GM19043 (cell line): ENCODE measurements at regions not wholly inside any gene's neighbourhood (a gene's known extent, or its start where the extent isn't known, plus 50 kb on each side); places are given as distances from the start of the nearest gene placed in this dataset.

Experiments used
- ATAC-seq: cut with Tn5 transposase; IDR thresholded peaks from one replicate; pipeline ENCODE4 v1.9.1; 2021; ENCODE audit warnings: low read depth; ENCODE audit not compliant: unreplicated experiment

GRCh38 chr4:177568931-177569330, 126.7 kb upstream of the AGA start:
- ATAC-seq, result no peak

GRCh38 chr4:177569434-177569833, 127.2 kb upstream of the AGA start:
- no peak for ATAC-seq

- no peak for ATAC-seq
These were observed 131.3 kb upstream of the AGA start for GRCh38 chr4:177573507-177573906.

DNA sequence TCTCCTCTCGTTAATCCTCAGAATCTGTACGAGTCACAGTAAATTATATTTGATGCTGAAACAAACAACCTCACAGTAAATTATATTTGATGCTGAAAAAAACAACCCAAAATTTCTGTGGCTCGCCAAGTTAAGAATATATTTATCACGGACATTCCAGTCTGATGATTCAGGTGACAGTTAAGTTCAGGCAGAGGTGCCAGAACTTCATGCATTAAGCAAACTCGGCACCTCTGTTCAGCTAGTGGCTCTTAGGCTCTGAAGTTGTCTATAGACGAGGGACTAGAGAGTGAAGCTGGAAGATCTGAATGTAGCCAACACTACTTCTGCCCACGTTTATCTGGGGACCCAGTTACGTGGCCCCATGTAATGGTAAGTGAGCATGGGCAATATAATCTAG, 132.2 kb upstream of the AGA start:
- no peak for ATAC-seq

DNA sequence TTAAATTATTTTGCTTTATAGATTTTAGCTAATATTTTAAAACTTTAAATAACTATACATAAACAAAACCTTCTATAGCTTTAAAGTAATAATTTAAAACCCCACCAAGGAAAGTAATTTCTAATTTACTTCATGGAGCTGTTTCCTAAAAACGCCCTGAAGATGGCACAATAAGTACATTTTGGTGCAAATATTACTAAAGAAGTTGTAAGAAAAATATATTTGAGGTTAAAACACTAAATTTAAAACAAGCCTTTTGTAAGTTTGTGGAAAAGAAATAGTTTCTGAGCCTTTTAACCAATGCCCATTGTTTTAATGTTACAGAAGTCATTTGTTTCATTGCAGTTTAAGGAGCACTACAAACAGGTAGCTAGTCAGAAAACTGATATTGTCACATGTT, 137.4 kb upstream of the AGA start:
- ATAC-seq, result no peak

GRCh38 chr4:177582992-177583391, 140.8 kb upstream of the AGA start:
- no peak for ATAC-seq

GRCh38 chr4:177587989-177588388, 145.8 kb upstream of the AGA start:
- ATAC-seq, result no peak

DNA sequence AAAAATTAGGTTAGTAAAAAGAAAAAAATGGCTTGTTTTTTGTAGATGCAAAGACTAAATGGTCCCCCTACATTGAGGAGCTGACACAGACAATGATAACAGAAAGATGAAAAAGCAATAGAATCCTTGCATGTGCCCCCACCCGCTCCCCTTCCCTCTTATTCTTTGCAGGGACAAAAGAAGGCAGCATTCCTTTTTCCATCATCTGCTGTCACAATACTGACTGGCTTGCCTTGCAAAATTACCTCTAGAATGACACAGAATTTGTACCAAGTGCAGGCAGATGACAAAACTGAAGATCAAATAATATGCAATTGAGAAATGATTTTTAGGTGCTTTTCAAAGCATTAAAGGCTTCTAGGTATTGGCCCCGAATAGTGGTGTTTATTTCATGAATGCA, 153.1 kb upstream of the AGA start:
- ATAC-seq, result no peak

DNA sequence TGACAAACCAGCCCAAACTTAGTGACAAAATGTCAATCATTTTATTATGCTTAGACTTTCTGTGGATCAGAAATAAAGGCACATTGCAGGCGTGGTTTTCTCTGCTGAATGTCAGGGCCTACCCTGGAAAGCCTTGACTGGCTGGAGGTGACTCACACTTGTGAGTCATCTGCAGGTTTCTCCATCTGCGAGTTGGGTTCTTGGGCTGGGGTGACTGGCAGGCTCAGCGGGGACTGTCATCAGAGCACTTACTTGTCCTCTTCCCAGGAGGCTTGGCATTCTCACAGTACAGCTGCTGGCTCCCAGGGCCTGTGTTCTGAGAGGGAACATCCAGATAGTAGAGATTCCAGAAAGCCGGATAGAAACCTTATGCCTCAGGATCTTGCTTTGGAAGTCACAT, 153.8 kb upstream of the AGA start:
- no peak for ATAC-seq

DNA sequence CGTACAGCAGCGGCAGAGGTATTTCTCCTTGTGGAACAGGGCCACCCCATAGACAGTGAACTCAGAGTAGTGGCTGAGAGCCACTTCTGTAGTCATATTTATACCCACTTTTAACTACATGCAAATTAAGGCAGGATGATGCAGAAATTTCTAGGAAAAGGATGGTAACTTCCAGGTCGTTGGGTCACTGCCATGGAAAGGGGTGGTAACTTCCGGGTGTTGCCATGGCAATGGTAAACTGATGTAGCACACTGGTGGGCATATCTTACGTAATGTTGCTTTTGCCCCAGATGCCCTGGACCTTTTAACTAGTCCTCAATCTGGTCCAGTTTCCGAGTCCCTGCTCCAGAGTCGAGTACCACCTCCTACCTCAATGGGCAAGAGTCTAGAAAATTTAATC, 154.8 kb upstream of the AGA start:
- no peak for ATAC-seq

GRCh38 chr4:177605252-177605651, 163.0 kb upstream of the AGA start:
- ATAC-seq, result no peak

DNA sequence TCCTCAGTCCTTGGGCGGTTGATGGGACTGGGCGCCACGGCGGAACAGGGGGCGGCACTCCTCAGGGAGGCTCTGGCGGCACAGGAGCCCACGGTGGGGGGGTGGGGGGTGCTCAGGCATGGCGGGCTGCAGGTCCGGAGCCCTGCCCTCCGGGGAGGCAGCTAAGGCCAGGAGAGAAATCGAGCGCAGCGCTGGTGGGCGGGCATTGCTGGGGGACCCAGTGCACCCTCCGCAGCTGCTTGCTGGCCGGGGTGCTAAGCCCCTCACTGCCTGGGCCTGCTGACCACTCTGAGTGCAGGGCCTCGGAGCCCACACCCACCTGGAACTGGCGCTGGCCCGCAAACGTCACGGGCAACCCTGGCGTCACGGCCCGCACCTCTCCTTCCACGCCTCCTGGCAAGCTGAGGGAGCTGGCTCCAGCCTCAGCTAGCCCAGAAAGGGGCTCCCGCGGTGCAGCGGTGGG, 164.9 kb upstream of the AGA start:
- no peak for ATAC-seq

DNA sequence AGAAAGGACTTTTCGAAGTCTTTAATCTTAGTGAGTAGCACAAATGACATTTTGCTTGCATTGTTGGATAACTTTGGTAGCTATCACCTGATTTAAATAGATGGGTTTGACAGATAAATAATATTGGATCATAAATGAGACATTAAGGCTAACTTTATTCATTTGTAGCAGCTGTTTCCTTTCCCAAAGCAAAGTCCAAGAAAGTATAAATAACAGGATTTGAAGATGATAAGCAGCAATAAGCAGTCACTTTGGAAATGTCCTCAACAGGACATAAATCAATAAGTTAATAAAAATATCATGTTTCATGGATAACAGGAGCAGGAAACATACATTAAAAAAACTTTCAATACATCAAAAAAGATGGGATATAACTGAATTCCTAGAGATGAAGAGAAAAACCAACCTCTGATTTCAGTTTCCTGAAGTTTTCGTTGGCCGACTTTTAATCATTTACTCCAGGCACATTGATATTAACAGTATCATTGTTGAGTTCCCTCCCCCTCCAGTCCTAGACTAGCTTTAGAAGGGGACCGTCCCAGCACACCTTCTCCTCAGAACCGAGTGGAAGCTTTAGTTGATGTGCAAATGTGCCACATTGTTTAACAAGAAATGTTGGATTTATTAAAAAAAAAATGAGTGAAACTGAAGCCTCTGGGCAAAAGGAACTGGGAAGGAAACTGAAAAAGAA, 169.9 kb upstream of the AGA start:
- ATAC-seq, result no peak

DNA sequence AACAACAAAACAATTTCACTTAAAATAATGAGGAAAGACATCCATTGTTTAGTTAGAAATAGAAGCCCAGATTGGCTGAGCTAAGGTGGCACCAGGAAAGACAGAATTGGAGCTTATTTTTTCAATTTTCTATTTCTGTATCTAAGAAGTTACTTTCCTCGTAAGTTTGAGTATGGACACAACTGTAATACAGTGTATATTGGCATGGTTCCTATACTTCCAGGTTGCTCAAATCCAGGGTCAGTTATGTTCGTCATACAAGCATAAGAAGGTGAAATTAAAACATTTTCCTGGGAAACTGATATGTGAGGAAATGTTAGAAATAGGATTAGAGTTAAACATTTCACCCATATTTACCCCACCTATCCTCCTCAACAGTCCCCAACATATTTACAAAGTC, 170.4 kb upstream of the AGA start:
- ATAC-seq, result no peak

- no peak for ATAC-seq
These were observed 190.2 kb upstream of the AGA start for GRCh38 chr4:177632481-177632880.

GRCh38 chr4:177638871-177639270, 196.6 kb upstream of the AGA start:
- ATAC-seq, result no peak

- no peak for ATAC-seq
These were observed 198.6 kb upstream of the AGA start for GRCh38 chr4:177640864-177641263.

DNA sequence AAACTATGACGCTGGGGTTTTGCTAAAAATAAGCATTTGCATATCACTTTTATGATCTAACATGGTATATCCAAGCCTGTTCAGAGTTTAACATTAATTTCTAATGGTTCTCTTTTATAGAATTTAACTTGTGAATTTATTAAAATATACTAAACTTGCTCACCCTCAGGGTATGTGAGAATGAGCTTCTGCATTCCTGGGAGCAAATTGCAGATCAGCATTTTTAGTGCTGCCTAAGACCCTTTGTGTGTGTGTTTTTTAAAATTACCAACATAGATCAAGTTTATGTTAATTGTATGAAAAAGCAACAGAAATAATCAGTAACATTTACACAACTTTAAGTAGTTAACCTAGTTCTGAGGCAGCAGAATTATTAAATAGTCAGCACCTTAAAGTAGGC, 218.0 kb upstream of the AGA start:
- no peak for ATAC-seq

DNA sequence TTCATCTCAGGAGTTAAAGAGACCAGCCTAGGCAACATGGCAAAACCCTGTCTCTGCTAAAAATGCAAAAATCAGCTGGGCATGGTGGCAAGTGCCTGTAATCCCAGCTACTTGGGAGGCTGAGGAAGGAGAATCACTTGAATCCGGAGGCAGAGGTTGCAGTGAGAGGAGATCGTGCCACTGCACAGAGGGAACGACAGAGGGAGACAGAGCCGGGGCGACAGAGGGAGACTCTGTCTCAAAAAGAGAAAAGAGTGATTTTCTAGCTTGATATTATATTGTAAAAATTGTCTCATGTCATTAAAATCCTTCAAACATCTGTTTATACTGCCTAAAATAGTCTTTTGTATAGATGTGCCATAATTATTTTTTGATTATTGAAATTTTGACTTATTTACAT, 225.4 kb upstream of the AGA start:
- ATAC-seq, result no peak

GRCh38 chr4:177671387-177671786, 229.2 kb upstream of the AGA start:
- no peak for ATAC-seq

GRCh38 chr4:177671845-177672244, 229.6 kb upstream of the AGA start:
- no peak for ATAC-seq

DNA sequence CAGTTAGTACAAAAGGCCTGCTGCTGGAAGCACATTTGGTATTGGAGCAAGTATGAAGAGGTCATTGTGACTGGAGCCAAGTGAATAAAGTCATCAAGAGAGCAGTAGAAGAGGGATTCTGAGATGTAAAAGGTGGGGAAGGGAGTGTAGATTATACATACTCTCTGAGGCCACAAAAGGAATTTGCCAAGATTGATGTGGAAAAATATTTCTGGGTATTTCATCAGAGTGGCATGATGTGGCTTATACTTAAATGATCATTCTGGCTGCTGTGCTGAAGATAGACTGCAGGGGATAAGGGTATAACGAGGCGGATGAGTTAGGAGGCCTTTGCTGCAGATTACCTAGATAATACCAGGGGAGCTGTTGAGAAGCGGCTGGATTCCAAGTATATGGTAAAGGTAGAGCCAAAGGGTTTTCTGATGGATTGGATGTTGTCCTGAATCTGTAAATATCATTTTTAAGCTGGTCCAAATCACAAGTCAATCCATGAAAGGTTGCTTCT, 231.8 kb upstream of the AGA start:
- ATAC-seq, result no peak

DNA sequence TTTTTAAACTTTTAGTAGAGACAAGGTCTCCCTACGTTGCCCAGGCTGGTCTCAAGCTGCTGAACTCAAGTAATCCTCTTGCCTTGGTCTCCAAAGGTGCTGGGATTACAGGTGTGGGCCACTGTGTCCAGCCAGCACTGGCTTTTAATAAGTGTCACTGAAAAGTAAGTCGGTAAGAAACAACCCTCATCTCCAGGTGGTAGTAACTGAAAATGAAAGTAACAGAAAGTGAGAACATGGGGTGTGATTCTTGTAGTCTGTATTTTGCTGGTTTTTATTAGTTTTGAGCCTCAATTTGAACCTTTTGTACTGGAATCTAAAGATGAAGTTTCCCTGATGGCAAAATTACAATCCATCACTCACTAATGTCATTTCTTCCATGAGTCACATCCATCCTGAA, 238.1 kb upstream of the AGA start:
- ATAC-seq, result no peak
